ENCODE measurements at regions not wholly inside any gene's neighbourhood (a gene's known extent, or its start where the extent isn't known, plus 50 kb on each side); places are given as distances from the start of the nearest gene placed in this dataset.
"Not testable (repeated sequence)": the region's sequence is repeated elsewhere in the genome, so short reads cannot be mapped to it uniquely, and the experiment has no call there.

GRCh38 chr14:59132796-59133494 is 55.5 kb upstream of the DAAM1 start:
- Histone ChIP-seq H3K36me3 (ENCODE audit: control insufficient read depth, insufficient read depth, low read length) (no peaks in the 10 kb centered on the region), H3K9me3 (ENCODE audit: control insufficient read depth, low read length) (no peaks in the 10 kb centered on the region), H3K27me3 (ENCODE audit: control insufficient read depth, insufficient read depth, low read length) (no peaks in the 10 kb centered on the region), H3K9ac (ENCODE audit: low read length) (no peak overlapping the region), H3K4me3 (ENCODE audit: low read length) (no peak overlapping the region), H3K4me1 (ENCODE audit: control insufficient read depth, insufficient read depth, low read length) (no peaks in the 10 kb centered on the region)

GRCh38 chr14:59133709-59134108 is 54.8 kb upstream of the DAAM1 start:
- H3K36me3 ChIP-seq (ENCODE audit: control insufficient read depth, insufficient read depth, low read length), result no peaks in the 10 kb centered on the region
- no peaks in the 10 kb centered on the region for H3K27me3 ChIP-seq (ENCODE audit: control insufficient read depth, insufficient read depth, low read length)
- H3K9me3 ChIP-seq (ENCODE audit: control insufficient read depth, low read length), result no peaks in the 10 kb centered on the region
- no peaks in the 10 kb centered on the region for H3K4me1 ChIP-seq (ENCODE audit: control insufficient read depth, insufficient read depth, low read length)
- no peak overlapping the region for H3K4me3 ChIP-seq (ENCODE audit: low read length)
- H3K9ac ChIP-seq (ENCODE audit: low read length), result no peak overlapping the region

GRCh38 chr14:59134307-59134706 is 54.2 kb upstream of the DAAM1 start:
- H3K9ac ChIP-seq (ENCODE audit: low read length), result no peak overlapping the region
- no peaks in the 10 kb centered on the region for H3K36me3 ChIP-seq (ENCODE audit: control insufficient read depth, insufficient read depth, low read length)

GRCh38 chr14:59137256-59137655 is 51.2 kb upstream of the DAAM1 start:
- no peaks in the 10 kb centered on the region for H3K4me1 ChIP-seq (ENCODE audit: control insufficient read depth, insufficient read depth, low read length)
- H3K9ac ChIP-seq (ENCODE audit: low read length), result no peak overlapping the region
- no peaks in the 10 kb centered on the region for H3K27me3 ChIP-seq (ENCODE audit: control insufficient read depth, insufficient read depth, low read length)
- no peak overlapping the region for H3K4me3 ChIP-seq (ENCODE audit: low read length)
- H3K9me3 ChIP-seq (ENCODE audit: control insufficient read depth, low read length), result no peaks in the 10 kb centered on the region
- H3K36me3 ChIP-seq (ENCODE audit: control insufficient read depth, insufficient read depth, low read length), result no peaks in the 10 kb centered on the region

More at GRCh38 chr14:59134307-59134706, 54.2 kb upstream of the DAAM1 start:
- Histone ChIP-seq H3K9me3 (ENCODE audit: control insufficient read depth, low read length) (no peaks in the 10 kb centered on the region), H3K4me3 (ENCODE audit: low read length) (no peak overlapping the region), H3K27me3 (ENCODE audit: control insufficient read depth, insufficient read depth, low read length) (no peaks in the 10 kb centered on the region), H3K4me1 (ENCODE audit: control insufficient read depth, insufficient read depth, low read length) (no peaks in the 10 kb centered on the region)

- not testable (repeated sequence) for H3K4me1 ChIP-seq (ENCODE audit: control insufficient read depth, insufficient read depth, low read length); H3K9ac ChIP-seq (ENCODE audit: low read length); H3K4me3 ChIP-seq (ENCODE audit: low read length); H3K9me3 ChIP-seq (ENCODE audit: control insufficient read depth, low read length); H3K27me3 ChIP-seq (ENCODE audit: control insufficient read depth, insufficient read depth, low read length); H3K36me3 ChIP-seq (ENCODE audit: control insufficient read depth, insufficient read depth, low read length)
These were observed 49.9 kb upstream of the DAAM1 start for GRCh38 chr14:59138576-59138975.
